Activated CD4-positive, CD25-positive, alpha-beta regulatory T cell (primary cell): ENCODE measurements at regions not wholly inside any gene's neighbourhood (a gene's known extent, or its start where the extent isn't known, plus 50 kb on each side); places are given as distances from the start of the nearest gene placed in this dataset.

ENCODE experiments used
- DNase-seq, 4 experiments: peaks; one replicate each; lab custom pipeline; 2025; lab: John Stamatoyannopoulos, UW

- no peak for DNase-seq
These were observed 130.1 kb upstream of the INHBA start for GRCh38 chr7:41832941-41833340.

- no peak for DNase-seq
These were observed 127.4 kb upstream of the INHBA start for GRCh38 chr7:41830271-41830670.

- DNase-seq = no peak
These were observed 126.0 kb upstream of the INHBA start for GRCh38 chr7:41828911-41829310.

- DNase-seq = no peak
These were observed 123.8 kb upstream of the INHBA start for GRCh38 chr7:41826641-41827040.

GRCh38 chr7:41825927-41826480 lies 123.1 kb upstream of the INHBA start:
- no peak for DNase-seq

GRCh38 chr7:41824284-41824683 lies 121.4 kb upstream of the INHBA start:
- no peak for DNase-seq

- no peak for DNase-seq
These were observed 119.4 kb upstream of the INHBA start for GRCh38 chr7:41822259-41822817.

GRCh38 chr7:41821521-41822213 lies 118.8 kb upstream of the INHBA start:
- no peak for DNase-seq

GRCh38 chr7:41820111-41820671 lies 117.3 kb upstream of the INHBA start:
- DNase-seq = no peak

GRCh38 chr7:41819645-41820044 lies 116.8 kb upstream of the INHBA start:
- no peak for DNase-seq

GRCh38 chr7:41818765-41819398 lies 116.0 kb upstream of the INHBA start:
- DNase-seq = no peak

- no peak for DNase-seq
These were observed 114.5 kb upstream of the INHBA start for GRCh38 chr7:41817386-41817785.

GRCh38 chr7:41816111-41816510 lies 113.2 kb upstream of the INHBA start:
- no peak for DNase-seq

- no peak for DNase-seq
These were observed 112.0 kb upstream of the INHBA start for GRCh38 chr7:41814888-41815287.

- DNase-seq = no peak
These were observed 110.4 kb upstream of the INHBA start for GRCh38 chr7:41813286-41813685.

GRCh38 chr7:41811941-41812340 lies 109.1 kb upstream of the INHBA start:
- no peak for DNase-seq

- DNase-seq = no peak
These were observed 107.2 kb upstream of the INHBA start for GRCh38 chr7:41809940-41810576.

GRCh38 chr7:41809529-41809939 lies 106.6 kb upstream of the INHBA start:
- DNase-seq = no peak

GRCh38 chr7:41809116-41809515 lies 106.2 kb upstream of the INHBA start:
- no peak for DNase-seq

- DNase-seq = no peak
These were observed 105.7 kb upstream of the INHBA start for GRCh38 chr7:41808541-41808940.

GRCh38 chr7:41803569-41803968 lies 100.7 kb upstream of the INHBA start:
- DNase-seq = no peak

- no peak for DNase-seq
These were observed 93.4 kb upstream of the INHBA start for GRCh38 chr7:41796331-41796730.
